ENCODE measurements at regions not wholly inside any gene's neighbourhood (a gene's known extent, or its start where the extent isn't known, plus 50 kb on each side); places are given as distances from the start of the nearest gene placed in this dataset.
A peak's percentile ranks its signal among the peaks of the same experiment; 100 is the strongest.

DNA sequence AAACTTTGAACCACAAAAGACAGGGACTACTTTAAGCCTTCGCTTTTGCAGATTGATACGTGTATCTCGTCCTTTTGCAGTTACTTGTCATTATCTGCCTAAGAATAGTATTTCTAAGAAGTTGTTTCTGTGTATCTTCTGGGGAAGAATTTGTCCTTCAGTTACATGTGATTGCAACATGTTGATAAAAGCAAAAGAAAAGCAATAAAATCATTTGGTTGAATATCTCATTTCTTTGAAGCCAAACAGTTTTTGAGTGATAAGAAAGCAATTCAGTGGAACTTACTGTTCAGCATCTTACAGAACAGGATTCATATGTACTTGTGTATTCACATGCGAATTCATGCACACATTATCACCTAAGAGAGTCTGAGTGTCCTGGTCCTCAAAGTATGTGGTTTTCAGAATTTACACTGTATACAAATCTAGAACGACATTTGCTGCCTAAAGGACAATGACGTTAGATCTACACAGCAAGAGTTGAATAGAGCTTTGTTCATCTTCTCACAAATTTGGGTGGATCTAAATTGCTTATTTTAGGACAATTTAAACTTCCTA, 66.7 kb upstream of the MRPS6 start:
- DNase-seq (ENCODE audit: low read depth) = no peak
- TF ChIP-seq, protein P1, sequence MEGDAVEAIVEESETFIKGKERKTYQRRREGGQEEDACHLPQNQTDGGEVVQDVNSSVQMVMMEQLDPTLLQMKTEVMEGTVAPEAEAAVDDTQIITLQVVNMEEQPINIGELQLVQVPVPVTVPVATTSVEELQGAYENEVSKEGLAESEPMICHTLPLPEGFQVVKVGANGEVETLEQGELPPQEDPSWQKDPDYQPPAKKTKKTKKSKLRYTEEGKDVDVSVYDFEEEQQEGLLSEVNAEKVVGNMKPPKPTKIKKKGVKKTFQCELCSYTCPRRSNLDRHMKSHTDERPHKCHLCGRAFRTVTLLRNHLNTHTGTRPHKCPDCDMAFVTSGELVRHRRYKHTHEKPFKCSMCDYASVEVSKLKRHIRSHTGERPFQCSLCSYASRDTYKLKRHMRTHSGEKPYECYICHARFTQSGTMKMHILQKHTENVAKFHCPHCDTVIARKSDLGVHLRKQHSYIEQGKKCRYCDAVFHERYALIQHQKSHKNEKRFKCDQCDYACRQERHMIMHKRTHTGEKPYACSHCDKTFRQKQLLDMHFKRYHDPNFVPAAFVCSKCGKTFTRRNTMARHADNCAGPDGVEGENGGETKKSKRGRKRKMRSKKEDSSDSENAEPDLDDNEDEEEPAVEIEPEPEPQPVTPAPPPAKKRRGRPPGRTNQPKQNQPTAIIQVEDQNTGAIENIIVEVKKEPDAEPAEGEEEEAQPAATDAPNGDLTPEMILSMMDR (IDR thresholded peaks at IDR 0.05; ENCODE audit: insufficient read depth, low read length) = no peak
- no peak overlapping the region for H3K4me3 ChIP-seq (ENCODE audit: low read depth, low read length)

DNA sequence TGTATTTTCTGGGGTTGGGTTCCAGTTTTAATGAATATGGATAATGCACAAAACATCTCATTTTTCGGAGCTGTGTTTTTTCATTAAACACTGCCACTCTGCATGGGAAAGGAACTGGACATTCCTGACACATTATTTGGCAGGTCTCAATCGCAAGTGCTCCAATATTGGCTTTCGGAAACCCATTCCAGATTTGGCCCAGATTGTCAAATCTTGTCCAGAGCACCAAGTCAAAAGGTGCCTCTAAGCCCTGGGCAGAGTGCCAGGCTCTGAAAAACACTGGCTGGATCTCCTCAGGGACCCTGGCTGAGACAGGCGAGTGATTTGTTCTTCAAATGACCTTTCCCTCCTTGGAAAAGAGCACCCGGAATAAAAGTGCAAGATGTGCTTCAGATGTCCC, 68.4 kb upstream of the MRPS6 start:
- H3K4me3 ChIP-seq (ENCODE audit: low read depth, low read length) = no peak overlapping the region
- no peak for DNase-seq (ENCODE audit: low read depth)
- TF ChIP-seq, protein P1 (IDR thresholded peaks at IDR 0.05; ENCODE audit: insufficient read depth, low read length) = no peak

DNA sequence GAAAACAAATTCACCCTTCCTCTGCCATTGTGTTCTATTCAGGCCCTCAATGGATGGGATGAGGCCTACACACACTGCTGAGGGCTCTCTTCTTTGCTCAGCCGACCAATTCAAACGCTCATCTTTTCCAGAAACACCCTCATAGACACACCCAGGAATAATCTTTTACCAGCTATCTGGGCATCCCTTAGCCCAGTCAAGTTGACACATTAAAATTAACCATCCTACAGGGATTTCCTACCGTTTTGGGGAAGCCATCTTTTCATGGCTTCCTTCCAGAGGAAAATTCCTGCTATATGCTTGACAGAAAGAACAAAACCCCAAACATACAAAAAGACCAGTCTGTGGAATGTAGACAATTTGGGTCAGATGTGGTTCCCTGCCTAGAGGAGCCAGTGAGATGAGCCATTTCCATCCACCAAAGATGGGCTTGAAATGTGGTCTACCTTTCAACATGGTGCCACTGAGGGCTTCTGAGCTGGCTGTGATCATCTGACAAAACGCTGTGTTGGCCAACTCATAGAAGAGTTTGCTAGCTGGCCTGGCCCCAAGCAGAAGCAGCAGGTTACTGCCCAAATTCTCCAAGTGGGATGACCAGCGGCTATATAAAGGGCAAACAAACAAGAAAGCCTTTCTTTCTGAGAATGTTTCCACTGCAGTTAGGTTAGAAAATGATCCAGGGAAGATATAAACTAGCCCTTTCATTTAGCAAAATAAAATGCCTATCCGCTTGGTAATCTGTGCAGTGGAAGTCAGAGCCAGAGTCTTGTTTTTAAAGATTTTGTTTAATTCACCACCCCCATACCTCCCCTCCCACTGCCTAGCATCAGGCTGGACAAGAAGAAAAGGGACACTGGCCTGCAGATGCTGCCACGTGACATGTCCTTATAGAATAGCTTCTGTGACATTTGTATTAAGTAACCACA, 69.1 kb upstream of the MRPS6 start:
- TF ChIP-seq, protein P1 (IDR thresholded peaks at IDR 0.05; ENCODE audit: insufficient read depth, low read length) = no peak
- DNase-seq (ENCODE audit: low read depth) = peak; percentile 49
- H3K4me3 ChIP-seq (ENCODE audit: low read depth, low read length) = no peak overlapping the region

DNA sequence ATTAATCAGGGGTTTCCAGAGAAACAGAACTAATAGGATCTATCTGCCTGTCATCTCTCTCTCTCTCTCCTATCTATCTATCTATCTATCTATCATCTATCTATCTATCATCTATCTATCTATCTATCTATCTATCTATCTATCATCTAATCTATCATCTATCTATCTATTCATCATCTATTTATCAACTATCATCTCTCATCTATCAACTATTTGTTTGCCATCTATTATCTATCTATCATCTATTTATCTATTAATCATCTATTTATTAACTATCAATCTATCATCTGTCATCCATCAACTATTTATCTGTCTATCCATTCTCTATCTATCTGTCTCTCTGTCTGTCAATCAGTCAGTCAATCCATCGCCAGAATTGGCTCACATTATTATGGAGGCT, 70.0 kb upstream of the MRPS6 start:
- H3K4me3 ChIP-seq (ENCODE audit: low read depth, low read length) = no peak overlapping the region
- DNase-seq (ENCODE audit: low read depth) = no peak
- TF ChIP-seq, protein P1 (IDR thresholded peaks at IDR 0.05; ENCODE audit: insufficient read depth, low read length) = no peak

DNA sequence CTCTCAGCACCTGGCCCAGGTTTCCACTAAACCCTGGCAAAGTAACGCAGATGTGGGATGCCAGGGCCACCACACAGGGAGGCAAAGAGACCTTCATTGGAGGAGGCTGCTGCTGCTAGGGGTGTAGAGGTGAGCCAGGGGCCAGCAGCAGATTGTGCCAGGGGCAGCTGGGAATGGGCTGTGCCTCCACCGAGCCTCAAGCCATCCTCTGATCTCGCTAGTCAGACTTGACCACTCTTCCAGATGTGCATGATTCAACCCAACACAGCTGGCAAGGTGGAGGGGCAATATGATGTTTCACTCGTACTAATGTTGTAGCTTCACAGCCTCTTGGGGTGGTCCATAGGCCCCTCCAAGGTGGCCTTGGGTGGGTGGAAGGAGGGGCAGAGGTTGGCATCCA, 73.0 kb upstream of the MRPS6 start:
- no peak for DNase-seq (ENCODE audit: low read depth)

DNA sequence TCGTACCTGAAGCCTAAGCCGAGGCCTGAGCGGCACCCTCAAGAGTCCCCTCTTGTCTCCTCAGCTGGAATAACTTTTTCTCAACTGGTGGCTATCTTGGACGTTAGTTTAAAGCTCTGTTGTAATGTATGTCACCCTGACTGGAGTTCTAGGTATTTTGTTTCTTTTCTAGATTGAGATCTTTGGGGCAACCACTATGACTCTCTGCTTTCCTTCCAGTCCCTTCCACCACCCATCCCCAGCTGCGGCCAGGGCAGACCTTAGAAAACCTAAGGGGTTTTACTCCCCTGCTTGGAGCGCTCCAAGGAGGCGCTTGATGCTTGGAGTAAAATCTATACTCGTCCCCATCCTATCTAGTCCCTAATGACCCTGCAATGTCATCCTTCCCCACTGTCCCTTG, 74.6 kb upstream of the MRPS6 start:
- H3K4me3 ChIP-seq (ENCODE audit: low read depth, low read length) = no peak overlapping the region
- DNase-seq (ENCODE audit: low read depth) = no peak
- TF ChIP-seq, protein P1 (IDR thresholded peaks at IDR 0.05; ENCODE audit: insufficient read depth, low read length) = no peak

More for the DNA sequence above, 73.0 kb upstream of the MRPS6 start:
- no peak overlapping the region for H3K4me3 ChIP-seq (ENCODE audit: low read depth, low read length)
- TF ChIP-seq, protein P1 (IDR thresholded peaks at IDR 0.05; ENCODE audit: insufficient read depth, low read length) = no peak
